ENCODE measurements at regions not wholly inside any gene's neighbourhood (a gene's known extent, or its start where the extent isn't known, plus 50 kb on each side); places are given as distances from the start of the nearest gene placed in this dataset.

DNA sequence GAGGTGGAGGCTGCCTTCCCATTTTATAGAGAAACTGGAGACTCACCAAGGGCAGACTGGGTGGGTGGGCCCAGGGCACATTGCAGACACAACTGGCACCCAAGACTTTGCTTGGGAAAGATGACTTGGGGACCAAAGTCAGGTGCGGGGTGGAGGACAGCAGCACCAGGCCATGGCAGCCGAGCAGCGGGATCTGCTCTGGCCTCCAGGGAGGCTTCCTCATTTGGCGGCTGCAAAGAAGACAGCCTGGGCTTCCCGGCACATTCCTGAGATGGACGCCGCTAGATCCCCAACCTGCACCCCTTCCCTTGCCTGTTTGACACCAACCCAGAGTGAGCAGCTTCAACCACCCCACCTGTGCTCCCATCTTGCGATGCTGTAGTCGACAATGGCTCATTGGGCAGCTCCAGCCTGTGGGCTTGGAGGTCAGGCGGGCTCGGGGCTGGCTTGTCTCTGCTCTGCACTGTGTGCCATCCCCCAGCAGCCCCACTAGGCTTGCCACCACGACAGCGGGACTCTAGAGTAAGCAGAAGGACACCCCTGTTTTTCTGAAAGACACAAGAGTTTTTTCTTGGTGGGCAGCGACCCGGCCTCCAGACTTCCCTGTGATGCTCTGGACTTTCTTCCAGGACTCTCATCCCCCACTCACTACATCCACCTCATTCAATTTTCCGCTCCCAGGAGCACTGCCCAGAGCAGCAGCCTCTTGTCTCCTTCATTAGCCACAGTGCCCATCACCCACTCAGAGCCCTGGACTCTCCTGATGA lies 184.9 kb upstream of the CST7 start:
- TF ChIP-seq, protein P1, sequence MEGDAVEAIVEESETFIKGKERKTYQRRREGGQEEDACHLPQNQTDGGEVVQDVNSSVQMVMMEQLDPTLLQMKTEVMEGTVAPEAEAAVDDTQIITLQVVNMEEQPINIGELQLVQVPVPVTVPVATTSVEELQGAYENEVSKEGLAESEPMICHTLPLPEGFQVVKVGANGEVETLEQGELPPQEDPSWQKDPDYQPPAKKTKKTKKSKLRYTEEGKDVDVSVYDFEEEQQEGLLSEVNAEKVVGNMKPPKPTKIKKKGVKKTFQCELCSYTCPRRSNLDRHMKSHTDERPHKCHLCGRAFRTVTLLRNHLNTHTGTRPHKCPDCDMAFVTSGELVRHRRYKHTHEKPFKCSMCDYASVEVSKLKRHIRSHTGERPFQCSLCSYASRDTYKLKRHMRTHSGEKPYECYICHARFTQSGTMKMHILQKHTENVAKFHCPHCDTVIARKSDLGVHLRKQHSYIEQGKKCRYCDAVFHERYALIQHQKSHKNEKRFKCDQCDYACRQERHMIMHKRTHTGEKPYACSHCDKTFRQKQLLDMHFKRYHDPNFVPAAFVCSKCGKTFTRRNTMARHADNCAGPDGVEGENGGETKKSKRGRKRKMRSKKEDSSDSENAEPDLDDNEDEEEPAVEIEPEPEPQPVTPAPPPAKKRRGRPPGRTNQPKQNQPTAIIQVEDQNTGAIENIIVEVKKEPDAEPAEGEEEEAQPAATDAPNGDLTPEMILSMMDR (conservative IDR thresholded peaks at IDR 0.05; ENCODE audit: low read length), result no peak
- TF ChIP-seq EZH2phosphoT487 (IDR thresholded peaks at IDR 0.05; ENCODE audit: borderline replicate concordance), result no peak

All from Loucy (cell line).